ENCODE measurements at regions not wholly inside any gene's neighbourhood (a gene's known extent, or its start where the extent isn't known, plus 50 kb on each side); places are given as distances from the start of the nearest gene placed in this dataset.

- Histone ChIP-seq H3K4me3 (ENCODE audit: low read depth, low read length) (no peak overlapping the region), H3K36me3 (ENCODE audit: control insufficient read depth in 2 of 2, insufficient read depth in 1 of 2, low read length in 2 of 2) (no peaks in the 10 kb centered on the region), H3K4me1 (ENCODE audit: control insufficient read depth, insufficient read depth, low read length) (peaks cover 8% of the 10 kb centered on the region), H3K9me3 (ENCODE audit: control insufficient read depth, insufficient read depth, low read depth, low read length) (no peaks in the 10 kb centered on the region), H3K27ac (ENCODE audit: extremely low read depth, low read depth, low read length) (no peak overlapping the region)
- POLR2A ChIA-PET: no interaction called here
- CTCF ChIA-PET: interaction anchor here (1.4 to 2.4 kb wide), 2 partner anchors 44 to 46 kb away, joined by 4 to 9 read pairs; no protein-coding TSS in a partner anchor
- TF ChIP-seq ZNF792 (tag by site-specific recombination; IDR thresholded peaks at IDR 0.05) (no peak), MEIS1 (CRISPR knock-in tag; IDR thresholded peaks at IDR 0.05; ENCODE audit: borderline replicate concordance) (no peak), ZNF791 (tag by site-specific recombination; IDR thresholded peaks at IDR 0.05) (no peak), ZNF121 (tag by site-specific recombination; IDR thresholded peaks at IDR 0.05) (no peak), SALL2 (tag by site-specific recombination; IDR thresholded peaks at IDR 0.05; ENCODE audit: borderline replicate concordance) (no peak), ZNF426 (tag by site-specific recombination; IDR thresholded peaks at IDR 0.05) (no peak), PRDM2 (tag by site-specific recombination; IDR thresholded peaks at IDR 0.05; ENCODE audit: borderline replicate concordance) (no peak), GLIS2 (tag by site-specific recombination; IDR thresholded peaks at IDR 0.05) (no peak), REPIN1 (tag by site-specific recombination; IDR thresholded peaks at IDR 0.05; ENCODE audit: low read depth) (no peak)
Observed at GRCh38 chr18:46325895-46326294, 221.7 kb downstream of the HAUS1 start.

GRCh38 chr18:46329736-46330246 lies 225.6 kb downstream of the HAUS1 start:
- Histone ChIP-seq H3K4me1 (ENCODE audit: control insufficient read depth, insufficient read depth, low read length) (no peaks in the 10 kb centered on the region), H3K9me3 (ENCODE audit: control insufficient read depth, insufficient read depth, low read depth, low read length) (no peaks in the 10 kb centered on the region), H3K4me3 (ENCODE audit: low read depth, low read length) (no peak overlapping the region), H3K27ac (ENCODE audit: extremely low read depth, low read depth, low read length) (no peak overlapping the region), H3K36me3 (ENCODE audit: control insufficient read depth in 2 of 2, insufficient read depth in 1 of 2, low read length in 2 of 2) (no peaks in the 10 kb centered on the region)
- ChIA-PET CTCF (interaction anchor here (0.9 to 1.1 kb wide), 2 partner anchors 11 to 154 kb away, joined by 3 to 4 read pairs; no protein-coding TSS in a partner anchor), POLR2A (no interaction called here)
- TF ChIP-seq ZNF473 (tag by site-specific recombination; IDR thresholded peaks at IDR 0.05): no peak
- TF ChIP-seq ZNF830 (tag by site-specific recombination; IDR thresholded peaks at IDR 0.05; ENCODE audit: low read depth): no peak

GRCh38 chr18:46331316-46331715 lies 227.1 kb downstream of the HAUS1 start:
- Histone ChIP-seq H3K4me3 (ENCODE audit: low read depth, low read length) (no peak overlapping the region), H3K27ac (ENCODE audit: extremely low read depth, low read depth, low read length) (no peak overlapping the region), H3K9me3 (ENCODE audit: control insufficient read depth, insufficient read depth, low read depth, low read length) (no peaks in the 10 kb centered on the region), H3K4me1 (ENCODE audit: control insufficient read depth, insufficient read depth, low read length) (peaks cover 6% of the 10 kb centered on the region), H3K36me3 (ENCODE audit: control insufficient read depth in 2 of 2, insufficient read depth in 1 of 2, low read length in 2 of 2) (no peaks in the 10 kb centered on the region)
- ChIA-PET CTCF (no interaction called here), POLR2A (no interaction called here)
- TF ChIP-seq ZNF529 (tag by site-specific recombination; IDR thresholded peaks at IDR 0.05; ENCODE audit: insufficient replicate concordance) (no peak), ZNF221 (tag by site-specific recombination; IDR thresholded peaks at IDR 0.05; ENCODE audit: borderline replicate concordance) (no peak), ZFHX2 (tag by site-specific recombination; conservative IDR thresholded peaks at IDR 0.05) (no peak), ZNF664 (tag by site-specific recombination; IDR thresholded peaks at IDR 0.05) (no peak), ZNF239 (tag by site-specific recombination; IDR thresholded peaks at IDR 0.05) (no peak)
